ENCODE measurements at regions not wholly inside any gene's neighbourhood (a gene's known extent, or its start where the extent isn't known, plus 50 kb on each side); places are given as distances from the start of the nearest gene placed in this dataset.
"Not testable (repeated sequence)": the region's sequence is repeated elsewhere in the genome, so short reads cannot be mapped to it uniquely, and the experiment has no call there.

GRCh38 chr7:10780400-10780747 lies 193.3 kb upstream of the PHF14 start:
- no peaks in the 10 kb centered on the region for H3K9me3 ChIP-seq
- ATAC-seq (ENCODE audit: insufficient number of reproducible peaks, low FRiP score, low read depth) (no peak), DNase-seq (ENCODE audit: low spot score) (no peak)
- H3K27ac ChIP-seq: no peak overlapping the region
- no peaks in the 10 kb centered on the region for H3K36me3 ChIP-seq
- no peaks in the 10 kb centered on the region for H3K27me3 ChIP-seq (replicated peaks; ENCODE audit: insufficient read depth)
- TF ChIP-seq CTCF (IDR thresholded peaks at IDR 0.05): no peak
- no peaks in the 10 kb centered on the region for H3K4me1 ChIP-seq (ENCODE audit: control insufficient read depth in 1 of 2, low read depth in 2 of 2)
- H3K4me3 ChIP-seq: no peak overlapping the region

- not testable (repeated sequence) for H3K36me3 ChIP-seq; H3K27me3 ChIP-seq (replicated peaks; ENCODE audit: insufficient read depth); DNase-seq (ENCODE audit: low spot score); H3K27ac ChIP-seq; H3K9me3 ChIP-seq; ATAC-seq (ENCODE audit: insufficient number of reproducible peaks, low FRiP score, low read depth); H3K4me3 ChIP-seq; H3K4me1 ChIP-seq (ENCODE audit: control insufficient read depth in 1 of 2, low read depth in 2 of 2)
These were observed 186.7 kb upstream of the PHF14 start for GRCh38 chr7:10786976-10787375.

- no peak for TF ChIP-seq CTCF (IDR thresholded peaks at IDR 0.05)
- DNase-seq (ENCODE audit: low spot score): no peak
- no peaks in the 10 kb centered on the region for H3K4me1 ChIP-seq (ENCODE audit: control insufficient read depth in 1 of 2, low read depth in 2 of 2)
- no peaks in the 10 kb centered on the region for H3K9me3 ChIP-seq
- no peak overlapping the region for H3K4me3 ChIP-seq
- no peaks in the 10 kb centered on the region for H3K27me3 ChIP-seq (replicated peaks; ENCODE audit: insufficient read depth)
- H3K36me3 ChIP-seq: no peaks in the 10 kb centered on the region
- no peak overlapping the region for H3K27ac ChIP-seq
- no peak for ATAC-seq (ENCODE audit: insufficient number of reproducible peaks, low FRiP score, low read depth)
These were observed 184.5 kb upstream of the PHF14 start for GRCh38 chr7:10789170-10789569.

GRCh38 chr7:10790910-10791309 lies 182.8 kb upstream of the PHF14 start:
- Histone ChIP-seq H3K27ac (no peak overlapping the region), H3K27me3 (replicated peaks; ENCODE audit: insufficient read depth) (no peaks in the 10 kb centered on the region), H3K4me1 (ENCODE audit: control insufficient read depth in 1 of 2, low read depth in 2 of 2) (no peaks in the 10 kb centered on the region), H3K9me3 (no peaks in the 10 kb centered on the region), H3K4me3 (no peak overlapping the region), H3K36me3 (no peaks in the 10 kb centered on the region)
- no peak for ATAC-seq (ENCODE audit: insufficient number of reproducible peaks, low FRiP score, low read depth)
- no peak for DNase-seq (ENCODE audit: low spot score)
- TF ChIP-seq CTCF (IDR thresholded peaks at IDR 0.05): no peak

GRCh38 chr7:10793995-10794775 lies 179.5 kb upstream of the PHF14 start:
- no peak for DNase-seq (ENCODE audit: low spot score)

More at GRCh38 chr7:10793995-10794775, 179.5 kb upstream of the PHF14 start:
- no peak for TF ChIP-seq CTCF (IDR thresholded peaks at IDR 0.05)
- ATAC-seq (ENCODE audit: insufficient number of reproducible peaks, low FRiP score, low read depth): no peak
- H3K9me3 ChIP-seq: no peaks in the 10 kb centered on the region
- H3K4me3 ChIP-seq: no peak overlapping the region
- no peaks in the 10 kb centered on the region for H3K4me1 ChIP-seq (ENCODE audit: control insufficient read depth in 1 of 2, low read depth in 2 of 2)
- H3K27ac ChIP-seq: no peak overlapping the region
- no peaks in the 10 kb centered on the region for H3K27me3 ChIP-seq (replicated peaks; ENCODE audit: insufficient read depth)
- no peaks in the 10 kb centered on the region for H3K36me3 ChIP-seq

Data from thoracic aorta (tissue), 2 donors.